HL-60 (cell line): ENCODE measurements at regions not wholly inside any gene's neighbourhood (a gene's known extent, or its start where the extent isn't known, plus 50 kb on each side); places are given as distances from the start of the nearest gene placed in this dataset.

Experiments
- CTCF ChIP-seq: IDR thresholded peaks from one replicate; pipeline ENCODE4 v1.5.1; 2011; ENCODE audit warnings: low read length, control low read depth, inconsistent platforms; ENCODE audit not compliant: insufficient read depth
- POLR2AphosphoS5 ChIP-seq: IDR thresholded peaks from 2 replicates; pipeline ENCODE4 v1.6.1; 2012; ENCODE audit warnings: low read depth

GRCh38 chr3:145070795-145071194, 1090.2 kb downstream of the PLOD2 start:
- TF ChIP-seq CTCF (no peak), POLR2AphosphoS5 (no peak)
